Body of pancreas (tissue), 4 donors: ENCODE measurements at regions not wholly inside any gene's neighbourhood (a gene's known extent, or its start where the extent isn't known, plus 50 kb on each side); places are given as distances from the start of the nearest gene placed in this dataset.

Experiments used
- ATAC-seq: fragments of 150-250 bp; one replicate; pipeline ENCODE4 v1.9.1; 2016
- DNase-seq, 4 donors: peaks; one replicate each; pipeline ENCODE4 v3.0.0-alpha.2; 2019
- H3K27ac ChIP-seq, 4 donors: fragments of 200-600 bp; sonication (generic); 1 replicate in 3 of 4; 2 replicates in 1 of 4; pipeline versions ENCODE4 v1.5.1 to v1.6.1; 2016 to 2019; ENCODE audit warnings: mild to moderate bottlenecking in 1 of 4, mixed read lengths in 1 of 4, moderate library complexity in 1 of 4
- H3K27me3 ChIP-seq, 2 donors: fragments of 200-600 bp; sonication (generic); one replicate each; pipeline ENCODE4 v1.6.0; 2016; ENCODE audit warnings: mild to moderate bottlenecking in 1 of 2
- H3K36me3 ChIP-seq, 2 donors: fragments of 200-600 bp; sonication (generic); replicated peaks in 1 of 2; 2 replicates each; pipeline ENCODE4 v1.5.1; 2016; ENCODE audit warnings: low read depth in 2 of 2; ENCODE audit not compliant: insufficient read depth in 1 of 2
- H3K4me1 ChIP-seq: fragments of 200-600 bp; sonication (generic); one replicate; pipeline ENCODE4 v1.6.0; 2016
- H3K4me3 ChIP-seq, 2 donors: fragments of 200-600 bp; sonication (generic); 1 replicate in 1 of 2; 2 replicates in 1 of 2; pipeline ENCODE4 v1.5.1; 2016 to 2019
- H3K9me3 ChIP-seq, 3 donors: fragments of 200-600 bp; sonication (generic); 1 replicate in 2 of 3; 2 replicates in 1 of 3; pipeline ENCODE4 v1.5.1; 2016
- CTCF ChIP-seq, 7 experiments: fragments of 450-650 bp in 4 of 7; fragments of 200-600 bp in 3 of 7; sonication (generic) in 3 of 7; IDR thresholded peaks; one replicate each; pipeline ENCODE4 v1.5.1; 2016 to 2019; ENCODE audit warnings: antibody characterized with exemption in 7 of 7
- POLR2A ChIP-seq, 3 donors: fragments of 450-650 bp; IDR thresholded peaks; one replicate each; pipeline ENCODE4 v1.6.1; 2016; ENCODE audit warnings: antibody characterized with exemption in 3 of 3, mild to moderate bottlenecking in 2 of 3
- WGBS, 2 donors: methylation state at CpG; one replicate each; pipeline ENCODE4 v1.1.5; 2017; 5-methylcytosine and 5-hydroxymethylcytosine counted together
- intact Hi-C: fragments of 100-400 bp; cut with DNase I; formaldehyde crosslinking; loops from one replicate; pipeline ENCODE4 v1.15.1; 2023

- Histone ChIP-seq H3K27me3 (no peaks in the 10 kb centered on the region), H3K36me3 (no peaks in the 10 kb centered on the region), H3K4me3 (no peak overlapping the region), H3K4me1 (no peaks in the 10 kb centered on the region), H3K27ac (no peak overlapping the region), H3K9me3 (no peaks in the 10 kb centered on the region)
- intact Hi-C loops = no loop called here
- no peak for TF ChIP-seq POLR2A (IDR thresholded peaks at IDR 0.05)
- TF ChIP-seq CTCF (IDR thresholded peaks at IDR 0.05) = no peak
- DNase-seq (no peak), ATAC-seq (no peak)
- WGBS, 2 donors = 75 to 86% methylated on average over 2 of the region's 2 CpGs
These were observed 134.1 kb upstream of the PRLR start for GRCh38 chr5:35364350-35364749.

GRCh38 chr5:35363387-35363965 lies 133.2 kb upstream of the PRLR start:
- Histone ChIP-seq H3K27ac (no peak overlapping the region), H3K9me3 (no peaks in the 10 kb centered on the region), H3K36me3 (no peaks in the 10 kb centered on the region), H3K4me1 (no peaks in the 10 kb centered on the region), H3K27me3 (no peaks in the 10 kb centered on the region), H3K4me3 (no peak overlapping the region)
- no peak for TF ChIP-seq CTCF (IDR thresholded peaks at IDR 0.05)
- TF ChIP-seq POLR2A (IDR thresholded peaks at IDR 0.05) = no peak
- 77 to 79% methylated on average over 4 of the region's 4 CpGs for WGBS, 2 donors
- DNase-seq = no peak
- intact Hi-C loops = no loop called here
- ATAC-seq = no peak

- no peaks in the 10 kb centered on the region for H3K36me3 ChIP-seq
- no peaks in the 10 kb centered on the region for H3K9me3 ChIP-seq
- TF ChIP-seq POLR2A (IDR thresholded peaks at IDR 0.05) (no peak), CTCF (IDR thresholded peaks at IDR 0.05) (no peak)
- 40 to 52% methylated on average over 2 of the region's 2 CpGs for WGBS, 2 donors
- DNase-seq (no peak), ATAC-seq (no peak)
- intact Hi-C loops = no loop called here
- no peak overlapping the region for H3K27ac ChIP-seq
- H3K4me3 ChIP-seq = no peak overlapping the region
- no peaks in the 10 kb centered on the region for H3K4me1 ChIP-seq
- H3K27me3 ChIP-seq = no peaks in the 10 kb centered on the region
These were observed 132.5 kb upstream of the PRLR start for GRCh38 chr5:35362772-35363171.

- no peak for ATAC-seq
- WGBS, 2 donors = 41 to 44% methylated on average over 3 of the region's 3 CpGs
- Histone ChIP-seq H3K27me3 (no peaks in the 10 kb centered on the region), H3K36me3 (no peaks in the 10 kb centered on the region), H3K27ac (no peak overlapping the region), H3K4me1 (no peaks in the 10 kb centered on the region), H3K9me3 (no peaks in the 10 kb centered on the region), H3K4me3 (no peak overlapping the region)
- intact Hi-C loops = no loop called here
- DNase-seq = no peak
- TF ChIP-seq POLR2A (IDR thresholded peaks at IDR 0.05) (no peak), CTCF (IDR thresholded peaks at IDR 0.05) (no peak)
These were observed 130.4 kb upstream of the PRLR start for GRCh38 chr5:35360671-35361070.

- intact Hi-C loops = no loop called here
These were observed 129.6 kb upstream of the PRLR start for GRCh38 chr5:35359859-35360258.

More at GRCh38 chr5:35359859-35360258, 129.6 kb upstream of the PRLR start:
- no peak for ATAC-seq
- Histone ChIP-seq H3K27ac (no peak overlapping the region), H3K36me3 (no peaks in the 10 kb centered on the region), H3K9me3 (no peaks in the 10 kb centered on the region), H3K4me1 (no peaks in the 10 kb centered on the region), H3K4me3 (no peak overlapping the region), H3K27me3 (no peaks in the 10 kb centered on the region)
- no peak for TF ChIP-seq POLR2A (IDR thresholded peaks at IDR 0.05)
- no peak for TF ChIP-seq CTCF (IDR thresholded peaks at IDR 0.05)
- no peak for DNase-seq
- WGBS, 2 donors = 96 to 100% methylated on average over 1 of the region's 1 CpG
